GM19455 (cell line): ENCODE measurements at regions not wholly inside any gene's neighbourhood (a gene's known extent, or its start where the extent isn't known, plus 50 kb on each side); places are given as distances from the start of the nearest gene placed in this dataset.

Experiments
- ATAC-seq: cut with Tn5 transposase; IDR thresholded peaks from one replicate; pipeline ENCODE4 v1.9.1; 2021; ENCODE audit not compliant: unreplicated experiment

GRCh38 chr2:41527525-41528323 is 520.1 kb upstream of the PKDCC start:
- ATAC-seq: no peak

- ATAC-seq: no peak
These were observed 512.2 kb upstream of the PKDCC start for GRCh38 chr2:41535575-41535974.

- no peak for ATAC-seq
These were observed 507.4 kb upstream of the PKDCC start for GRCh38 chr2:41540272-41540998.

GRCh38 chr2:41543726-41544125 is 504.1 kb upstream of the PKDCC start:
- ATAC-seq: no peak

GRCh38 chr2:41544709-41545108 is 503.1 kb upstream of the PKDCC start:
- no peak for ATAC-seq

GRCh38 chr2:41546031-41546430 is 501.8 kb upstream of the PKDCC start:
- ATAC-seq: no peak

- ATAC-seq: no peak
These were observed 479.2 kb upstream of the PKDCC start for GRCh38 chr2:41568648-41569047.

GRCh38 chr2:41572154-41572553 is 475.7 kb upstream of the PKDCC start:
- ATAC-seq: no peak

GRCh38 chr2:41576423-41576822 is 471.4 kb upstream of the PKDCC start:
- ATAC-seq: no peak

- no peak for ATAC-seq
These were observed 468.0 kb upstream of the PKDCC start for GRCh38 chr2:41579806-41580205.

GRCh38 chr2:41580806-41581205 is 467.0 kb upstream of the PKDCC start:
- ATAC-seq: no peak

- no peak for ATAC-seq
These were observed 452.6 kb upstream of the PKDCC start for GRCh38 chr2:41595240-41595639.

- ATAC-seq: no peak
These were observed 450.1 kb upstream of the PKDCC start for GRCh38 chr2:41597680-41598079.

GRCh38 chr2:41598161-41598894 is 449.5 kb upstream of the PKDCC start:
- ATAC-seq: no peak

GRCh38 chr2:41600460-41600859 is 447.4 kb upstream of the PKDCC start:
- no peak for ATAC-seq

- no peak for ATAC-seq
These were observed 445.5 kb upstream of the PKDCC start for GRCh38 chr2:41602341-41602740.

- no peak for ATAC-seq
These were observed 442.5 kb upstream of the PKDCC start for GRCh38 chr2:41605311-41605710.

GRCh38 chr2:41605914-41606313 is 441.9 kb upstream of the PKDCC start:
- no peak for ATAC-seq

- no peak for ATAC-seq
These were observed 437.2 kb upstream of the PKDCC start for GRCh38 chr2:41610501-41611190.

GRCh38 chr2:41618754-41619153 is 429.1 kb upstream of the PKDCC start:
- ATAC-seq: no peak

GRCh38 chr2:41621095-41621494 is 426.7 kb upstream of the PKDCC start:
- no peak for ATAC-seq
